ENCODE measurements at regions not wholly inside any gene's neighbourhood (a gene's known extent, or its start where the extent isn't known, plus 50 kb on each side); places are given as distances from the start of the nearest gene placed in this dataset.

GRCh38 chr2:157107877-157108276 lies 149.6 kb upstream of the GALNT5 start:
- no peak for DNase-seq (ENCODE audit: low read depth in 4 of 4, low spot score in 3 of 4)

- DNase-seq (ENCODE audit: low read depth in 4 of 4, low spot score in 3 of 4), result no peak
These were observed 134.7 kb upstream of the GALNT5 start for GRCh38 chr2:157122776-157123175.

GRCh38 chr2:157124731-157125130 lies 132.8 kb upstream of the GALNT5 start:
- no peak for DNase-seq (ENCODE audit: low read depth in 4 of 4, low spot score in 3 of 4)

- DNase-seq (ENCODE audit: low read depth in 4 of 4, low spot score in 3 of 4), result no peak
These were observed 131.8 kb upstream of the GALNT5 start for GRCh38 chr2:157125685-157126084.

- no peak for DNase-seq (ENCODE audit: low read depth in 4 of 4, low spot score in 3 of 4)
These were observed 130.1 kb upstream of the GALNT5 start for GRCh38 chr2:157127249-157128012.

GRCh38 chr2:157143901-157144300 lies 113.6 kb upstream of the GALNT5 start:
- DNase-seq (ENCODE audit: low read depth in 4 of 4, low spot score in 3 of 4), result no peak

GRCh38 chr2:157149270-157149669 lies 108.2 kb upstream of the GALNT5 start:
- no peak for DNase-seq (ENCODE audit: low read depth in 4 of 4, low spot score in 3 of 4)

GRCh38 chr2:157150747-157151146 lies 106.8 kb upstream of the GALNT5 start:
- no peak for DNase-seq (ENCODE audit: low read depth in 4 of 4, low spot score in 3 of 4)

GRCh38 chr2:157152362-157152761 lies 105.1 kb upstream of the GALNT5 start:
- DNase-seq (ENCODE audit: low read depth in 4 of 4, low spot score in 3 of 4), result no peak

- no peak for DNase-seq (ENCODE audit: low read depth in 4 of 4, low spot score in 3 of 4)
These were observed 101.5 kb upstream of the GALNT5 start for GRCh38 chr2:157155992-157156391.

- DNase-seq (ENCODE audit: low read depth in 4 of 4, low spot score in 3 of 4), result no peak
These were observed 99.4 kb upstream of the GALNT5 start for GRCh38 chr2:157158111-157158510.

GRCh38 chr2:157159221-157159934 lies 98.1 kb upstream of the GALNT5 start:
- no peak for DNase-seq (ENCODE audit: low read depth in 4 of 4, low spot score in 3 of 4)

GRCh38 chr2:157160111-157160510 lies 97.4 kb upstream of the GALNT5 start:
- DNase-seq (ENCODE audit: low read depth in 4 of 4, low spot score in 3 of 4), result no peak

- no peak for DNase-seq (ENCODE audit: low read depth in 4 of 4, low spot score in 3 of 4)
These were observed 93.1 kb upstream of the GALNT5 start for GRCh38 chr2:157164370-157164769.

GRCh38 chr2:157164891-157165290 lies 92.6 kb upstream of the GALNT5 start:
- DNase-seq (ENCODE audit: low read depth in 4 of 4, low spot score in 3 of 4), result no peak

GRCh38 chr2:157168501-157168900 lies 89.0 kb upstream of the GALNT5 start:
- no peak for DNase-seq (ENCODE audit: low read depth in 4 of 4, low spot score in 3 of 4)

GRCh38 chr2:157169889-157170288 lies 87.6 kb upstream of the GALNT5 start:
- no peak for DNase-seq (ENCODE audit: low read depth in 4 of 4, low spot score in 3 of 4)

- no peak for DNase-seq (ENCODE audit: low read depth in 4 of 4, low spot score in 3 of 4)
These were observed 87.2 kb upstream of the GALNT5 start for GRCh38 chr2:157170299-157170698.

GRCh38 chr2:157172239-157172638 lies 85.3 kb upstream of the GALNT5 start:
- no peak for DNase-seq (ENCODE audit: low read depth in 4 of 4, low spot score in 3 of 4)

GRCh38 chr2:157172866-157173578 lies 84.5 kb upstream of the GALNT5 start:
- no peak for DNase-seq (ENCODE audit: low read depth in 4 of 4, low spot score in 3 of 4)

- DNase-seq (ENCODE audit: low read depth in 4 of 4, low spot score in 3 of 4), result no peak
These were observed 83.7 kb upstream of the GALNT5 start for GRCh38 chr2:157173740-157174184.
